GM18868 (cell line): ENCODE measurements at regions not wholly inside any gene's neighbourhood (a gene's known extent, or its start where the extent isn't known, plus 50 kb on each side); places are given as distances from the start of the nearest gene placed in this dataset.
"Not testable (repeated sequence)": the region's sequence is repeated elsewhere in the genome, so short reads cannot be mapped to it uniquely, and the experiment has no call there.

Experiments used
- ATAC-seq: cut with Tn5 transposase; IDR thresholded peaks from one replicate; pipeline ENCODE4 v1.9.1; 2021; ENCODE audit warnings: mild to moderate bottlenecking, moderate library complexity; ENCODE audit not compliant: unreplicated experiment

DNA sequence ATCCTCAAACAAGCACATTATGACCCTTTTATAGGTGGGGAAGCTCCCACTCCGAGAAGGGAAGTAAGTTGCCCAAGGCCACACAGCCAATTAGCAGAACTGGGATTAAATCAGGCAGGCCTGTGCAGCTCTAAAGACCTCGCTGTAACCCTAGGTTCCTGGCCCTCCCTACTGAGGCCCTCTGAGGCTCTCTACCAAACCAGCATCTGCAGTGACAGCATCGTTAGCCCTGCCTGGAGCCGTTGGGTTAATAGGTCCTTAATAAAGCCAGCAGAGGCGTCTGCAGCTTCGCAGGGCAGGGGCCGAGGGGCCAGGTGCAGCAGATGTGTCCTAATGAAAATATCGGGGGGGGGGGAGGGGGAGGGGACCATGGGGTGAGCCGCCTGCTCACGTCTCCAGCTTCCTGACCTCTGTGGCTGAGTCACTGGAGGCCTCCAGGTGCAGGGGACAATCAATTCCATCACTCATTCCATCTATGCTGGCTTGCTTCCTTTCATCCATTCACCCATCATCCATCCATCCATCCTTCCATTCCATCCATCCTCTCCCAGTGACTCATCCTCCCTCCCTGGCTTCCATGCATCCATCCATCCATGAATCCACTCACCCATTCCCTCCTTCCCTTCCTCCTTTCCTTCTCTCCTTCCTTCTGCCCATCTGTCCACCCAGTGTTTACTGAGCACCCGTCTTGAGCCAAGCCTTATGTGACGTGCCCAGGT lies 203.9 kb downstream of the C9orf50 start:
- no peak for ATAC-seq

DNA sequence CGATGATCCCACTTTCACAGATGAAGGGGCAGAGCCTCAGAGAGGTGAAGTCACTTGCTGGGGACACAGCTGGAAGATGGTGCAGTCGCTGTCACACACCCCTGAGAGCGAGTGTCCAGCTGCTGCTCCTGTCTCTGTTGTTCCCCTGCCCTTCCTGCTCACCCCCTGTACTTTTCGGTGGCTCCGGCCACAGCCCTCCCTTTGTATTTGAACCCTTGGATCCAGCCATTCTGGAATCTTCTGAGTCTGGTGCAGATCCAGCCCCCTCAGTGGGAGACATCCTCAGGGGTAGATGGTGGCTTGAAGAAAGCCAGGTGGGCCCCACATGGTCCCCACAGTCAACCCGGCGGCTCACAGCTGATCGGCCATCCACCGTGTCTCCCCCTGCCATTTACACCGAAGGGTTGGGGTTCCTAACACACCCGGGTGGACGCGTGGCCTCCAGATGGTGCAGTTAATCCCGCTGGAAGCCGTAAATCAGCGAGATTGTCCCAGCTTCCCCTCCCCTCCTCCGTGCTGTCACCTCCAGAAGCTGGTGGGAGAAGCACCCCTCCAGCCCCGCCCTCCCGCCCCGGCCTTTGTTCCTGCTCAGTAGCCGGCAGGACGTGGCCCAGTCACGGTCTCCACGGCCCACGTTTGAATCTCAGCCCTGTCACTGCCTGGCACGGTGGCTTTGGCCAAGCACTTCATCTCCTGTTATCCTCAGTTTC lies 204.8 kb downstream of the C9orf50 start:
- no peak for ATAC-seq

DNA sequence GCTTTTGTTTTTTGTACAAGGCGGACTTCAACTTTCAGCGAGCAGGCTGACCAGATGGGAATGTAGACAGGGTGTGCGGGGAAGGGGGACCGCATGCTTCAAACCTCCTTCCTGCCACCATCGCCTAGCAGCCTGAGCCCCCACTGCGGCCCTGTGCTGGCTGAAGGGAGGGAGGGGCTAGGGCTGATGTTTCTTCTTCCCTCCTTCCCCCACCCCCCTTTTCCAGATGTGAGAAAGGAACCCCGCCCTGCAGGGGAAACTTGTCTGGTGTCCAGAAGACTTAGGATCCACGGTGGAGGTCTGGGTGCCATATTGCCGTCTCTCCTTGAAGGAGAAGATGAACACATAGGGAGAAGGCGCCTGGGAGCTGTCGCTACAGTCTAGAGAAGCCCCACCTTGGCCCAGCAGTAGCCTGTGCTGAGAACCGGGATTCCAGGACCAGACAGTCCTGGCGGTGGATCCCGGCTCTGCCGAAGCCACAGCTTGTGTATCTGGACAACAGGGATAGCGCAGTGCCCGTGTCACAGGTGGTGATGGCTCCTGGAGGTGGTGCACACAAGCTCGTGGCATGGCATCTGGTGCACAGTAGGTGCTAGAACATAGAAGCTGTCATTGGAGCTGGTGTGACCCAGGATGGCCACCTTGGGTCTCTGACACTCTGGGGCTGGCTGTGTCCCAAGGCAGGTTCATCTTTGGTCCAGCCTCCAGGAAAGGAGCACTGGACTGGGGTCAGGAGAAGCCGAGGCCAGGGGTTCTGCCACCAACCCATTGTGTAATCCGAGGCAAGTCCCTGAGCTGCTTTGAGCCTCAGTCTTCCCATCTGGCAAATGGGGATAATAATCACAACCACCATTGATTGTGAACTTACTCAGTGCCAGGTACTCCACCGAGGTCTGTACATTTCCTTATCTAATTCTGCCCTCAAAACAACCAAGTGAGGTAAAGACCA lies 205.6 kb downstream of the C9orf50 start:
- no peak for ATAC-seq

DNA sequence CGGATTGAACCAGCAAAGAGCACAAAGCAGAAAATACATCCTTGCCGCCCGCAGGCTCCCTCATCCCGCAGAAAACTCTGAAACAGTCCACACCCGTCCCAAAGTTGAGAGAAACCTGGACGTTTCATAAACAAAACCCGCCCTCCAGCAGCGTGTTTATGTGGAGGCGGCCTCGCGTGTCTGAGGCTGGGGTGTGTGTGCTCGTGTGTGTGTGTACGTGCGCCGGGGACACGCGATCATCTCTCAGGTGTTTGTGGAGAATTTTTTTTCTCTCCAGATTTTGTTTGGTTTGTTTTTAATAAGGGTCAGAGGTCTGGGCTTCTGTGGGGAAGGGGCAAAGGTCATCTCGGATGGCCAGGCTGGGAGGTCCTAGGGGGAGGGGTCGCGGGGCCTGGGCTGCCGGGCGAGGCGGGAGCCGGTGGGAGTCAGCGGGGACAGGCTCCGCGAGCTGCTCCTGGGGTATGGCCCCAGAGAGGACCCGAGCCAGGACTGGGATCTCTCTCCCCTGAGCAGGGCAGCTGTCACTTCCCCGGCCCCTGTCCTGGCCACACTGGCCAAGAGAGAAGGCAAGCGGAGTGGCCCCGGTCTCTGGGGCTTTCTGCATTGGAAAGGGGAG lies 206.4 kb downstream of the C9orf50 start:
- no peak for ATAC-seq

DNA sequence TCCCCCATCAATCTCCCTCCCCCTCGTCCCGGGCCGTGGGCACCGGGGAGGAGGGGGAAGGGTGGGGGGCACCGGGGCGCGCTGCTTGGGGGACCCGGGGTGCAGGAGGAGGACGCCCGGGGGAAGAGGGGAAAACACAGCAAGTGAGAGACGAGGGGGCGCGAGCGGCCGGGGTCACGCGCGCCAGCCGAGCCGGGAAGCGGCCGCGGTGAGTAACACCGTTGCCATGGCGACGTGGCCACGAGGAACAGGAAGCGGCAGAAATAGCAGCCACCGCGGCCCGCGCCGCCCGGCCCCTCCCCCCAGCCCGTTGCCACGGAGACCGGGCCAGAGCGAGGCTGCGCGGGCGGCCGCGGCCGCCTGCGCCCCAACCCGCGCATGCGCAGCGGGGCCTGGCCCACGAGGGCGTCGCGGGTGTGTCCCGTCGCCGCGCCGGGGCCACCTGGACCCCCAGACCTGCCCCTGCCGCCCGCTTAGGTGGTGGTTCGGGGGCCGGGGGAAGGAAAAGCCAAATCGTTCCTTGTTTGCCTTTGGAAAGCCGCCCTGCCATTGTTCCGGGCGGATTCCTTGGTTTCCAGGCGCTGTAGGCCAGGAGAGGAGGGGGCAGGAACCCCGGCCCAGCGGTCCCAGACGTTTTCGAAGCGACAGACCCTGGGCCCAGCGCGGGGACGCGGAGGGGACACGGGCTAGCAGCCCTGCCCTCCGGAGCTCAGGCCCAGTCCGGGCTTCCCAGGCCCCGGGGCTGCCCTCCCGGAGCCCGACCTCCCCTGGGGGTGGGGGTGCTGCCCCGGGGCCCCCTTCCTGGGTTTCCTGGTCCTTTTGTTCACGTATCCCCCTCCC lies 207.1 kb downstream of the C9orf50 start:
- ATAC-seq: peak; percentile 88

DNA sequence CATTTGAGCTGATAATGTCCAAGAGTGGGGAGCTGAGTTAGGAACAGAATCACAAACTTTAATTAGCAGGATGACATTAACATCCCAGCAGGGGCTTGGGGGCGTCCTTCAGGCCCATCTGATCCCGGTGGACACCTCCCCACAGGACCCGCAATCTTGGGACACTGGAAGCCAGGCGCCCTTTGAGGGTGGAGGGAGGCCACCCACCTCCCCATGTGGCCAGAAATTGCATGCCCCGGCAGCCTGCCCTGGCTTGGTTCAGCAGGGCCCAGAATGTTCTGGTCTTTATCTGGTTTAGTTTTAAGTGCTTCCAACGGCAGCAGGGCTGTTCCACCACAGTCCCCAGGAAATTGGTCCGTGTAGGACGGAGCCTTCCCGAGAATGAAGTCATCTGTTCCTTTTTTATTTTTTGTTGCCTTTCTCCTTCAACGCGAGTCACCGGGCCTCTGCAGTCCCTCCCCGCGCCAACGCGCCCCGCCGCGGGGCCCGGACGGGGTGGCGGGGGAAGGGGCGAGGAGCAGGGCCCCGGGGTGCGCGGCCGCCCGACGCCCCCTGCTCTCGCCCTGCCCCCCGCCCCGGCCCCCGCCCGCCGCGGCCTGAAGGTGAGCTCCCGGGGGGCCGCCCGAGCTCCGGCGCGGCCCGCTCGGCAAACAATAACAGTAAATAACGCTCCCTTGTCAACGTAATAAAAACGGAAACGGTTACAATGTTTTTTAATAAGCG lies 207.9 kb downstream of the C9orf50 start:
- peak; percentile 22 for ATAC-seq

DNA sequence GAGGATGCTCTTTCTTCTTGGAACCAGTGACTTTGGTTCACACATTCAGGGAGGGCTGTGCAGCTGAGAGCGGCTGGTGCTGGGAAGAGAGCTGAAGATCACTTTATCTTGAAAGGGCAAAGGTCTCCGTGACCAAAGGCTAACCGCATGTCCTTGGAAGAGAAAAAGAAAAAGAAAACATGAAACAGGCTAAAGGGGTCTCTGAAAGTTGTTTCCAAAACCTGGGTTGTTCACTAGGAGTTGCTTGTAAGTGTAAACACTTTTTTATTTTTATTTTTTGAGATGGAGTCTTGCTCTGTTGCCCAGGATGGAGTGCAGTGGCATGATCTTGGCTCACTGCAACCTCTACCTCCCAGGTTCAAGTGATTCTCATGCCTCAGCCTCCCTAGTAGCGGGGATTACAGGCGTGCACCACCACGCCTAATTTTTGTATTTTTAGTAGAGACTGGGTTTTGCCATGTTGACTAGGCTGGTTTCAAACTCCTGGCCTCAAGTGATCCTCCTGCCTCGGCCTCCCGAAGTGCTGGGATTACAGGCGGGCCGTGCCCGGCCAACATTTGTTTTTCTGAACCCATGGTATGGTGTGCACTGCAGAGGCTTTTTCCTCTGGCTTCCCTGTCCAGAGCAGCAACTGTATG lies 208.6 kb downstream of the C9orf50 start:
- ATAC-seq: not testable (repeated sequence)

- no peak for ATAC-seq
Observed at GRCh38 chr9:129411501-129412175, 209.3 kb downstream of the C9orf50 start.

DNA sequence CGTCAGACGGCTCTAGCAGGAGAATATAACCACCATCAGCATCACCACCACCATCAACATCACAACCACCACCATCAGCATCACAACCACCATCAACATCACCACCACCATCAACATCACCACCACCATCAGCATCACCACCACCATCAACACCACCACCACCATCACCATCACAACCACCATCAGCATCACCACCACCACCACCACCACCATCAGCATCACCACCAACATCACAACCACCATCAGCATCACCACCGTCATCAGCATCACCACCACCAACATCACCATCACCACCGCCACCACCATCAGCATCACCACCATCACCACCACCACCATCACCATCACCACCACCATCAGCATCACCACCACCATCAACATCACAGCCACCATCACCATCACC lies 210.7 kb downstream of the C9orf50 start:
- no peak for ATAC-seq

- ATAC-seq: no peak
Observed at GRCh38 chr9:129408535-129409215, 212.2 kb downstream of the C9orf50 start.

DNA sequence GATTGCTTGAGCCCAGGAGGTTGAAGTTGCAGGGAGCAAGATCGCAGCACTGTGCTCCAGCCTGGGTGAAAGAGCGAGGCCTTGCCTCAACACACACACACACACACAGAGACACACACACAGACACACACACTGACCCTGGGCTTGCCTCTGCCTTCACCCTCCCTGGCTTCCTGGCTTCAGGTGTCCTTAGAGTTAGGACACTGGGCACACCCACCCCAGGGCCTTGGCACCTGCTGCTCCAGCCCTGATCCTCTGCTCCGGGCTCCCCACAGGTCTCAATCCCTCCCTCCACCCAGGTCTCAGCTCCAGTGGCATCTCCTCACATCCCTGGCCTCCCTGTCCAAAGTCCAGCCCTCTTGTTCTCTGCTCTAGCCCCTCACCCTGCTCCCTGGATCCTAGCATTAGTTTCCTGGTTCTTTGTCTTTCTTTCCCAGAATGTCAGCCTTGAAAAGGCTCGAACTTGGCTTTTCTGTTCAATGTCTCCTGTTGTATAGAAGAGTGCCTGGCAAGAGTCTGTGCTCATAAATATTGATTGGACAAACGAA lies 212.9 kb downstream of the C9orf50 start:
- no peak for ATAC-seq

- no peak for ATAC-seq
Observed at GRCh38 chr9:129406278-129407225, 214.3 kb downstream of the C9orf50 start.

DNA sequence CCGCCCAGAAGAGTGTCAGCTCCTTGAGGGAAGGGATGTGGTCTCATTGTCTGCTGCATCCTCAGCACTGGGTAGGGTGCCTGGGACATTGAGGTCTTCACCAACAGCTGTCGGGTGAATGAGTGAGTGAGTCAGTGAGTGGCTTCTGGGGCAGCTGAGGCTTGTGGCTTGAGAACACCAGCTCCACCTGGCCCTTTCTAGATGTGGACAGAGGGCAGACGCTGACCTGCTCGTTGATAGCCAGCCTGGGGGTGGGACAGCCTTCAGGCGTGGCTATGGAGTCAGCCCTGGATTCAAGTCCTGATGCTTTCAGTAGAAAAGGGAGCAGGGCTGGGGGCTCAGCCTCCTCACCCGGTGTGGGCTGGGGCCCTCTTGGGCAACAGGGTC lies 215.1 kb downstream of the C9orf50 start:
- ATAC-seq: no peak

GRCh38 chr9:129405089-129405826 lies 215.6 kb downstream of the C9orf50 start:
- ATAC-seq: no peak

- no peak for ATAC-seq
Observed at GRCh38 chr9:129404621-129405020, 216.3 kb downstream of the C9orf50 start.
